Bronchial epithelial cell (primary cell): ENCODE measurements at regions not wholly inside any gene's neighbourhood (a gene's known extent, or its start where the extent isn't known, plus 50 kb on each side); places are given as distances from the start of the nearest gene placed in this dataset.

Source experiments
- DNase-seq: peaks from one replicate; pipeline ENCODE4 v3.0.0-alpha.2; 2010; ENCODE audit warnings: low read depth
- FAIRE-seq: peaks from 2 replicates; lab custom pipeline; 2011; peaks lifted over from hg19 to GRCh38; lab: Jason Lieb, UNC
- H3K27me3 ChIP-seq: 2 replicates; pipeline ENCODE4 v1.5.1; 2011; ENCODE audit warnings: low read length; ENCODE audit not compliant: control insufficient read depth, insufficient read depth
- H3K36me3 ChIP-seq: 2 replicates; pipeline ENCODE4 v1.5.1; 2011; ENCODE audit warnings: low read length; ENCODE audit not compliant: control insufficient read depth, insufficient read depth
- H3K4me3 ChIP-seq: 2 replicates; pipeline ENCODE4 v1.5.1; 2011; ENCODE audit warnings: mild to moderate bottlenecking, low read depth, low read length, control low read depth
- CTCF ChIP-seq: IDR thresholded peaks from 2 replicates; pipeline ENCODE4 v1.5.1; 2011; ENCODE audit warnings: mild to moderate bottlenecking, moderate library complexity, low read length, control low read depth, inconsistent platforms; ENCODE audit not compliant: insufficient read depth, severe bottlenecking

- Histone ChIP-seq H3K36me3 (no peaks in the 10 kb centered on the region), H3K4me3 (no peak overlapping the region), H3K27me3 (no peaks in the 10 kb centered on the region)
- DNase-seq, result no peak
- TF ChIP-seq CTCF, result no peak
- no peak for FAIRE-seq
These were observed 1083.8 kb downstream of the FLRT2 start for GRCh38 chr14:86613786-86614185.

- Histone ChIP-seq H3K4me3 (no peak overlapping the region), H3K27me3 (no peaks in the 10 kb centered on the region), H3K36me3 (no peaks in the 10 kb centered on the region)
- no peak for TF ChIP-seq CTCF
- FAIRE-seq, result no peak
- DNase-seq, result no peak
These were observed 1083.2 kb downstream of the FLRT2 start for GRCh38 chr14:86613126-86613525.

- H3K36me3 ChIP-seq, result no peaks in the 10 kb centered on the region
- H3K4me3 ChIP-seq, result no peak overlapping the region
- no peak for TF ChIP-seq CTCF
- FAIRE-seq (no peak), DNase-seq (peak; percentile 8)
- H3K27me3 ChIP-seq, result no peaks in the 10 kb centered on the region
These were observed 1074.6 kb downstream of the FLRT2 start for GRCh38 chr14:86604561-86604960.

DNA sequence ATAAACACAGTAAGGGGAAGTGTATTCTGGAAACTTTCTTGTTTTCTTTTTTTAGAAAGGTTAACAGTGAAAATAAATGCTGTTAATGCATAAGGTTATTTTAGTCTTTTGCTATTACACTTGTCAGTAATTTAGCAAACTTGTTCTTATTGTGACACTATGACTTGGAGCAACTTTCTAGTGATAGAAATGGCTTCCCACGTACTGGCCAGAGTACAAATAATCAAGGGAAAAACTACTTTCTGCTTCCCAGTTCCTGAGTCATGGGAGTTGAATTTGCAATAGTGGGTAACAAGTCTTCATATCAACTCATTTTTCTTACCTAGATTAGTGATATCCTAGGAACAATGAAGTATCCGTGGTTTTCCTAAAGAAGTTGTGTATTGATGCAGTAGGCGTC, 1072.3 kb downstream of the FLRT2 start:
- Histone ChIP-seq H3K27me3 (no peaks in the 10 kb centered on the region), H3K4me3 (no peak overlapping the region), H3K36me3 (no peaks in the 10 kb centered on the region)
- no peak for DNase-seq
- no peak for TF ChIP-seq CTCF
- FAIRE-seq, result no peak

DNA sequence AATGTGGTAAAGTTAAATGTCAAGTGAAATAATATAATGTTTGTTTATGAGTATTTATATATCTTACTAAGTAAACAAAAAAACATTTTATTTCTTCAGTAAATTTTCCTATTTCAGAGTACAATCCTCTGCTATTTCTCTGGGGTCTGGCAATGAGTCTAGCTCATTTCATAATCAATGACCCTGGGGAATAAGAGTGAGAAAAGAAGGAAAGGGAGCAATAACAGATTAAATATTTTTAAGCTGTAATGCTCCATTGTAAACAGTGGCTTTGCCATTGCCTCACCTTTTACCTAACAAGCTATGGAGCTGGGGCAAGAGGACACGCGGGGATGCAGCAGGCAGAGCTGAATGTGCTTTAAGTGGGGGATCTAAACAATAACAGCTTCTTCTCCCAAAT, 1071.9 kb downstream of the FLRT2 start:
- TF ChIP-seq CTCF, result no peak
- FAIRE-seq (no peak), DNase-seq (no peak)
- Histone ChIP-seq H3K36me3 (no peaks in the 10 kb centered on the region), H3K4me3 (no peak overlapping the region), H3K27me3 (no peaks in the 10 kb centered on the region)

GRCh38 chr14:86597279-86597678, 1067.3 kb downstream of the FLRT2 start:
- Histone ChIP-seq H3K36me3 (no peaks in the 10 kb centered on the region), H3K27me3 (no peaks in the 10 kb centered on the region), H3K4me3 (no peak overlapping the region)
- no peak for FAIRE-seq
- no peak for TF ChIP-seq CTCF
- DNase-seq, result no peak
